Hepatocyte (in vitro differentiated cells): ENCODE measurements at regions not wholly inside any gene's neighbourhood (a gene's known extent, or its start where the extent isn't known, plus 50 kb on each side); places are given as distances from the start of the nearest gene placed in this dataset.

ENCODE experiments used
- CTCF ChIP-seq: fragments of 200-600 bp; sonication (generic); IDR thresholded peaks from 2 replicates; pipeline ENCODE4 v1.5.1; 2016; ENCODE audit warnings: antibody characterized with exemption, mild to moderate bottlenecking; ENCODE audit not compliant: poor library complexity
- EZH2 ChIP-seq: fragments of 200-600 bp; sonication (generic); IDR thresholded peaks from 2 replicates; pipeline ENCODE4 v1.6.1; 2016; ENCODE audit warnings: antibody characterized with exemption, mild to moderate bottlenecking, borderline replicate concordance
- EZH2phosphoT487 ChIP-seq: fragments of 200-600 bp; sonication (generic); IDR thresholded peaks from one replicate; pipeline ENCODE4 v1.6.1; 2018; ENCODE audit warnings: antibody characterized with exemption, mild to moderate bottlenecking, low read depth, moderate library complexity; ENCODE audit not compliant: unreplicated experiment, severe bottlenecking

- TF ChIP-seq CTCF (no peak), EZH2phosphoT487 (no peak), EZH2 (no peak)
Observed at GRCh38 chr12:28121433-28121832, 68.8 kb upstream of the CCDC91 start.
